ENCODE measurements at regions not wholly inside any gene's neighbourhood (a gene's known extent, or its start where the extent isn't known, plus 50 kb on each side); places are given as distances from the start of the nearest gene placed in this dataset.
A peak's percentile ranks its signal among the peaks of the same experiment; 100 is the strongest.

DNA sequence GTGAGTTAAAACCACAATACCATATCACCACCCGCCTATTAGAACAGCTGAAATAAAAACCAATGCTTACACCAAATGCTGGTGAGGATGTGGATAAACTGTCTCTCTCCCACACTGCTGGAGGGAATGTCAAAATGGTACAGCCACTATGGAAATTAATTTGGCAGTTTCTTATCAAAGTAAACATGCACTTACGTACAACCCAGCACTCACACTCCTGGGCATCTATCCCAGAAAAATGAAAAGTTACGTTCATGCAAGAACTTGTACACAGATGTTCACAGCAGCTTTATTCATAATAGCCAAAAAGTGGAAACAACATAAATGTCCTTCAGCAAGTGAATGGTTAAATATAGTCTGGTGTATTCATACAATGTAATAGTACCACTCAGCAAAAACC, 173.2 kb upstream of the MYOCD start:
- DNase-seq (ENCODE audit: missing footprints) (no peak), ATAC-seq (no peak)
- intact Hi-C loops (cut with DNase I) = loop anchor here (10.0 kb wide), 1 partner anchor 48 kb away; no protein-coding TSS in a partner anchor

DNA sequence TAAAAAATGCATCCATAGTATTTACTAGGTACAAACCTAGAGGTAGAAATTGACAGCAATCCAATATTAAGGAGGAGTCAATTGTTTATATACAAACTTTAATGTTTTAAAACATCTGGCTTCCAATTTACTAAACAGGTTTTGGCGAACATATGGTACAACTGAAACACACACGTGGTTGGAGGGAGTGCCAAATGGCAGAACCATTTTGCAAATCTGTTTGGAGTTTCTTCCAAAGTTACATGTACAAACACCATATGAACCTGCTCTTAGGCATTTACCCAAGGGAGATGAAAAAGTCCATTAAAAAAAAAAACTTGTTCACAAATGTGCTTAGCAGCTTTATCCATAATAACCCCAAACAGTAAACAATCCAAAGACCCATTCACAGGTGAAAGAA, 159.8 kb upstream of the MYOCD start:
- no peak for ATAC-seq
- no peak for DNase-seq (ENCODE audit: missing footprints)
- intact Hi-C loops (cut with DNase I) = no loop called here

DNA sequence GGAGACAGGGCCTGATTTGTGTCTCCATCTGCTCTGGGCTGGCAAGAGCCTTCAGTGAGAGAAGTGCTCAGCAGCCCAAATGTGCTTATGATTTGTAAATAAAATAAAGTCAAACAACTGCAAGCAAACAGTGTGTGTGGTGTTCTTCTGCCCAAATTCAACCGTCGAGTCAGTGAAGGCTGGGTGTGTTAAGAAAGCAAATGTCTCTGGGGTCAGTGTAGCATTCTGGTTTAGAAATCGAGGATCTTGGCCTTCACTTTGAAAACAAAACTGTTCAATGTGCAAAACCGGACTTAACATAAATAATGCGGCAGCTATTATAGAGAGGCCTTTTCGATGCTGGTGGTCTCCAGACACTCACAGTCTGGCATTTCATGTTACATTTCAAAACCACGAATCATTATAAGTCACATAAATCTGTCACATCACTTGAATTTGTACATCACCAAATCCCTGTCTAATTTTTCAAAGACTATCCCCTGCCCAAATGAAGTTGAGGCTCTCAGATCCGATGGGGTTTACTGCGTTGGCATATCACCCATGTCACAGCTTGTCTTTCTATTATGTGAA, 158.6 kb upstream of the MYOCD start:
- intact Hi-C loops (cut with DNase I) = no loop called here
- DNase-seq (ENCODE audit: missing footprints) (no peak), ATAC-seq (no peak)

DNA sequence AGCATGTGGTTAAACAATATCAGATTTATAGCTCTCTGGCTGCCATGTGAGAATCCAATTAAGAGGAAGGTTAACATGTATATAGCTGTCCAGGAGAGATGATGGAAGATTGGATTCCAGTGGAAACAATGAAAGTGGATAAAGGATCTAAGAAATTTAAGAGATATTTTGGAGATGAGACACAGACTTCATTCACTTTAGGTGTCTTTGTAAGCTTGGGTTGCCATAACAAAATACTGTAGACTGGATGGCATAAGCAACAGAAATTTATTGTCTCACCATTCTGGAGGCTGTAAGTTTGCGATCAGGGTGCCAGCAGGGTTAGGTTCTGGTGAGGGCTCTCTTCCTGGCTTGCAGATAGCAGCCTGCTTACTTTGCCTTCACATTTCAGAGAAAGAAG, 155.9 kb upstream of the MYOCD start:
- no peak for ATAC-seq
- intact Hi-C loops (cut with DNase I) = no loop called here

DNA sequence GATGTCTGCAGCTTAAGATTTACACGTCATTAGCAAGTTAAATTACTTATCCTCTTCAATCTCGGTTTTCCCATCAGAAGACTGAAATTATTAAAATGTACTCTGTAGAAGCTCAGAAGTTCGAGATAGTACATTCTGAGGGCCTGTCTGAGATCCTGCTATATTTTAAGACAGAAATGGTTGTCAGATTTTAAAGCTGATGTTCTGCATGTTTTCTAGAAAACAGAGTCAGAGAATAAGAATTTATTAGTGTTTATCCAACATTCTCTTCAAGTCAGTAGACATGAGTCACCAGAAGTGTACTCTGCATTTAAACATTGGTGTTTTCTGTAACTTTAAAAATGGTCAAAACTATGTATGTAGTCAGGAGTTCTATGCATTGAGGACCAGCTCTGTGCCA, 155.2 kb upstream of the MYOCD start:
- intact Hi-C loops (cut with DNase I) = no loop called here
- DNase-seq (ENCODE audit: missing footprints) (no peak), ATAC-seq (no peak)

More for the DNA sequence above, 155.9 kb upstream of the MYOCD start:
- DNase-seq (ENCODE audit: missing footprints) = no peak

DNA sequence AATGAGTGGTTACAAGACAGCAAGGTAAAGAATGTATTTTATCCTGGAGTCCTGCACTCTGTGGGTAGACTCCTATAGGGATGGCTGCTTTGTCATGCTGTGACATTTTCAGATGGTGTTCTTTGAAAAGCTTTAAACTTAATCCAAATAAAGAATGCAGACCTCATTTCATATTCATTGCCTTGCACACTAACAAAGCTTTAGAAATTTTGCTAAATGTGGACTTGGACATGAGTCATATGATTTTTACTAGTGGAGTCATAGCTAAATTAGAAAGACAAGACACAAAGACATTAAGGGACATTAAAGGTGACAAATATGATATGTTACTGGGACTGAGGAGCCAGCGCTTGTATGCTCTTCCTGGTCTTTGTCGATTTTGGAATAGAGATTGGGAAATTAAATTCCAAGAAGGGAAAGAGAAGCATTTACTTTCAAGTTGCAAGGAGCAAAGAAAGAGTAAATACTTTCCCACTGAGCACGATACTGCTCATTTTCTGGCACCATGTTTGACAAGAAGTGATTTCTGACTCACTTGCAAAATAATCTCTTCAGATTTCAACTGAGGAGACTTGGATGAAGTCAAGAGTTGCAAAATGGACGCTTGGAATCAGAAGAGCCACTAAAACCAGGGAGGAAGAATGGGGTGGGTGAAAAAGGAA, 152.9 kb upstream of the MYOCD start:
- no peak for ATAC-seq
- intact Hi-C loops (cut with DNase I) = no loop called here
- DNase-seq (ENCODE audit: missing footprints) = no peak

DNA sequence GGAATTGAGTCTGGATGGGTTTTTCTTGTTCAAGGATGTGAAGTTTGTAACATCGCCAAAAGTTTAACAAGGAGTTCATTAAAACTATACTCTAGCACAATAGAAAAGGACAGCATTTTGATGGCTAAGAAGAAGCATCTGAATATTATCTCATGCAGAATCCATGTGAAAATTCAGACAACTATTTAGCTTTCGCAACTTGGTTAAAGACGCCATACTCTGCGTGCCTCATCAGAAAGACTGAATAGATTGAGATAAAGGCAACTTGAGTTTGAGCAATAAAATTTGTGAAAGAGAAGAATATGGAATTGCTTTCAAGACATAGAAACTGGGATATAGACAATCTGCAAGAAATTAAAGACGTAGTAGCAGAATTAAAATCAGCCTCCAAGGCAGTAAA, 151.1 kb upstream of the MYOCD start:
- intact Hi-C loops (cut with DNase I) = no loop called here
- no peak for DNase-seq (ENCODE audit: missing footprints)
- ATAC-seq = no peak

DNA sequence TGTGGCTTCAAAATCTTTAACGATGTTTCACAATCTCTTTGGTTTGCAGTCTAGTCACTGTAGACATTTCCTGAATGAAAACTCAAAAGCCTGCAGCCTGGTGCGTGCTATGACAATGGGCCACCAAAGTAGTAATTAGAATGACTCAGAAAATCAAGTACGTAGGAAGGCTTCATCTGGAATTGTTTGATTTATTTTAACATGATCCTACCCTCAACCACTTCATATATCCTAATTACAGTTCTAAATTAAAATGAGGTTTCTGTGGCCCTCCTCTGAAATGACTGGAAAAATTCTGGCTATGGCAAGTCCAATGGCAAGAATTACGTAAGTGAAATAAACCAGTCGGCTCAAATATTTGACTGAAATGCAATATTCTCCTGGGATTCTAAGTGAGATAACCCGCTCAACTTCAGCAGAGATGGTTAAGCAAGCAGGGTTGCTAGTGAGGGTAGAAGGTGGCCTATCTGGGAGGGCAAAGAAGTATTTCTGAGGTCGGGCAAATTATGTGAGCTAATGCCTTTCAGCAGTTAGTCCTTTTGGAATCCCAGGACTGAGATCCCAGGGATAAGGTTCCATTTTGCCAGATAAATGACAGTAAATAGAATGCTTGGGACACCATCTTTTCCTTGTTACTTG, 145.6 kb upstream of the MYOCD start:
- DNase-seq (ENCODE audit: missing footprints) (no peak), ATAC-seq (no peak)
- intact Hi-C loops (cut with DNase I) = no loop called here

DNA sequence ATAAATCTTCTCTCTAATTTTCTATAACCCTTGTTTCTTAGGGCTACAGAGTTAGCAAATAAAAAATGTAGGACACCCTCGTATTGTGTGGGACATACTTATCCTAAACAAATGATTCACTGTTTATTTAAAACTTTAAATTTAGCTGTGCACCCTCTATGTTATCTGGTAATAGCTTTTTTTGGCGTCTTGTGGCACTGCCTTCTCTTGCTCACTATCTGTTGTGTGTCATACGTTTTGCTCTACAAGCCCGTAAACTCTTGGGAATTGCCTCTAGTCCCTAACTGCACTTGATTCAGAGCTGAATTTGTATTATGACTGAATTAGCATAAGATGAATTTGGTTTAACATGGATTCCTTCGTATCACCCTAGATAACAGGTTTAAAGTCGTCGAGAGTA, 144.3 kb upstream of the MYOCD start:
- intact Hi-C loops (cut with DNase I) = no loop called here
- DNase-seq (ENCODE audit: missing footprints) = no peak
- ATAC-seq = no peak

DNA sequence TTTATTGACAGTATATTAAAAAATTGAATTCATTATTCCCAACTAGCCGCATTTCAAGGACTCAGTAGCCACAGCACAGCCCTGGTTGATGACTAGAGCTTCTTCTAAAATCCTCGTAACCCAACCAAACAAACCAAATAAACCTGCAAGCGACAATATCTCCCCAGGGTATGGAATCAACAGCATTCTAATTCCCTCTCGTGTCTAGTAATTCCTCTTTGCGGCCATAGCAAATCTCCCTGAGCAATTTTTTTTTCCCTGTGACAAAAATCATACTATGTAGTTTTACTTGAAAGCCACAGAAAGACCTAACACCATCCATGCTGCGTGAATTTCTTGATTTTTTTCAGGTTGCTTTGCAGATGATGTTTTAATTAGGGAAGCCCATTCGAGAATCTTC, 143.4 kb upstream of the MYOCD start:
- no peak for DNase-seq (ENCODE audit: missing footprints)
- ATAC-seq = no peak
- intact Hi-C loops (cut with DNase I) = no loop called here

DNA sequence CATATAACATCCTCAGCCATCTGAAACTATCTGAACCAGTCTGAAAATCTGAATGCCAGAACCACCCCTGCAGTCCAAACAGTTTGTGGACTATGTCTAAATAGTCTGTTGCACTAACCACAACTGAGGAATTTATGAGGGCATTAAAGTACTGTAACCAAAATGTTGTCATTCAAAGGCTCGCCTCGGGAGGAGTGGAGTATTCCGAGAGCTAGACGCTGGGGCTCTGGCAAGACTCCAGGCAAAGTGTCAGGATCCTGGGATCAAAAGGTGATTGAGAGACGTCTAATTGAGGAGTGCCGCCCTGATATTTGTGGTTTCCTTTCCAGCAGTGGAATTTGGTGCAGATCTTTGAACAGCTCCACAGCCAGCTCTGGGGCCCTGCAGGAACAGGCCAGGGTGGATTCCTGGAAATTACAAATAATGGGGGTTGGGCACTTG, 142.9 kb upstream of the MYOCD start:
- intact Hi-C loops (cut with DNase I) = no loop called here
- ATAC-seq (no peak), DNase-seq (ENCODE audit: missing footprints) (no peak)

DNA sequence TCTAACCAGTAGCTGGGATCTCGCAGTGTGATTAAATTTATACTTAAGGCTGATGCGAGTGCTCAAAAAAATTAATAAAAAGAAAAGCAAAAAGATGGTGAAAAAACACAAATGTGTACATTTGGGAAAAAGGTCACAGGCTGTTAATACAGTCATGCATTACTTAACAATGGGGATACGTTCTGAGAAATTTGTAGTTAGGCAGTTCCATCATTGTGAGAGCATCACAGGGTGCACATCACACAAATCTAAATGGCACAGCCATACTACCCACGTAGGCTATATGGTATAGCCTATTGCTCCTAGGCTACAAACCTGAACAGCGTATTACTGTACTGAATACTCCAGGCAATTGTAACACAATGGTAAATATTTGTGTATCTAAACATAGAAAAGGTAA, 142.4 kb upstream of the MYOCD start:
- ATAC-seq = no peak
- DNase-seq (ENCODE audit: missing footprints) = no peak
- intact Hi-C loops (cut with DNase I) = no loop called here

DNA sequence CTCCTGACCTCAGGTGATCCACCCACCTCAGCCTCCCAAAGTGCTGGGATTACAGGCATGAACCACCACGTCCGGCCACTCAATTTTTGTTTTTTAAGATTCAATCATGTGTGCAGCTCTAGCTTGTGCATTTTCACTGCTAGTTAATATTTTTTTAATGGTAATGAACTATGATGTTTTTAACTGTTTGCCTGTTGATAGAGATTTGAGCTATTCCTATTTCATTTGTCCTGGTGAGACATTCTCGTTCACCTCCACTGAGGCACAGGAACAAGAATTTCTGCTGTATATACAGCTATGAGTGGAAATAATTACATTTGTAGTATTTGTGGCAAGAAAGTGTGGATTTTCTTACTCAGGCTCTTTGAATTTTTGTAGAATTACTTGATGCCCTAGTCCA, 137.7 kb upstream of the MYOCD start:
- DNase-seq (ENCODE audit: missing footprints) (no peak), ATAC-seq (no peak)
- intact Hi-C loops (cut with DNase I) = no loop called here

DNA sequence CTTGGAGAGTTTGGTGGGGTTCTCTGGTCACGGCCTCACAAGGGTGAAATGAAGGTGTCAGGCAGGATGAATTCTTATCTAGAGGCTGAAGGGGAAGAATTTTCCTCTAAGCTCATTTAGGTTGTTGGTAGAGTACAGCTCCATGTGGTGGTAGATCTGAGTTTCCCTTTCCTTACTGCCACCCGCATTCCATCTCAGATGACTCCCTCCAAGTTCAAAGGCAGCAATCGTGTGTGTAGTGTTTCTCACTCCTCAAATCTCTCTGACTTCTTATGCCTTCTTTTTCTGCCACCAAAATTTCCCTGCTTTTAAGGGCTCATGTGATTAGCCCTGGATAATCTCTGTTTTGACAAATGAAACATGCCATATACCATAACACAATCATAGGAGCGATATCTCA, 135.5 kb upstream of the MYOCD start:
- intact Hi-C loops (cut with DNase I) = no loop called here
- no peak for DNase-seq (ENCODE audit: missing footprints)
- ATAC-seq = no peak

DNA sequence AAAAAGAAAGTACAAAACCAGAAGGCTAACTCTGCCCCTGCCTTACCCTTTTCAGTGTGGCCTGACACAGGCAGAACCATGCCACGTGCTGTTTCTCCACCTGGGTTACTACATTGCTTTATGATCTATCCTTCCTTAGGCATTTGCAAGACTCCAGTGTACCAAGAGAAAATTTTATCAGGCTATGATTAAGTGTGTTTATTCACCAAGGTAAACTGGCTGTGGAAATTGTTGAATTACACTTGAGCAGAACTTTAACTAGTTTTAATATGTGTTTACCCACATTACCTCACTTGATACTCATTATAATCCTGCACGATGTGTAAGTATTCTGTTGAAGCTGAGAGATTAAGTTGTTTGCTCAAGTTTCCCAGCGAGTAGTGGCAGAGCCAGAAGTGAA, 129.7 kb upstream of the MYOCD start:
- ATAC-seq (no peak), DNase-seq (ENCODE audit: missing footprints) (no peak)
- intact Hi-C loops (cut with DNase I) = no loop called here

DNA sequence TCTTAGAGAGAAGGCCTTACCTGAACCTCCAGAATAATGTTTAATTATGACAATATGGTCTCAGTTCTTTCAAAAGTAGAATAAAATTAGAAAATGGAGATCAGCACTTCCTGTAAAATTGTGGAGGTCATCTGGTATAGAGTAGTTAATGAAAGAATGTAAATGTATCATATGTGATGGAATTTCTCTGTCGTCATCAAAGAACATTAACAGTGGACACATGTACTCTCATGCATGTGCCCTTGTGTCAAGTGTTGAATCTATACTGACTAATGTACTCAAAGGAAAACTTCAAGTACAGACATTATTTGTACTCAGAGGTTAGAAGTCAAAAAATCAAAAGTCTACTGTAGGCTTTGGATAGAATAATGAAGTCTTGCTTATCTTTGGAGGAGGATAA, 129.2 kb upstream of the MYOCD start:
- DNase-seq (ENCODE audit: missing footprints) (no peak), ATAC-seq (no peak)
- intact Hi-C loops (cut with DNase I) = no loop called here

DNA sequence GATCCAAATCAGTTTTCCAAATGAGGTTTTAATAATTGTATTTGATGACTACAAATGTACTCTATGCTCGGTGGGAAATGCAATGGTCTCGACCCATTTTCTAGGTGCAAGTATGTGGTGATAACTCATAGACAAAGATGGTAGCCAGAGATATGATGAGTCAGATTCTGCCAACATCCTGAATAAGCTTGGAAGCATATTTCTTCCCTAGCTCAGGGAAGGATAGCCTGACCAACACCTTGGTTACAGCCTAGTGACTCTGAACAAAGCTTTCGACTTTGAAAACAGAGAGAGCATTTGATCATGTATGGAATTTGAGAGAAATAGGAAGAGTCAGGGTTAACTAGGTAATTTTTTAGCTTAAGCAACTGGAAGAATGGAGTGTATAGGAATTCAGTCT, 128.3 kb upstream of the MYOCD start:
- ATAC-seq = no peak
- intact Hi-C loops (cut with DNase I) = no loop called here
- DNase-seq (ENCODE audit: missing footprints) = no peak

DNA sequence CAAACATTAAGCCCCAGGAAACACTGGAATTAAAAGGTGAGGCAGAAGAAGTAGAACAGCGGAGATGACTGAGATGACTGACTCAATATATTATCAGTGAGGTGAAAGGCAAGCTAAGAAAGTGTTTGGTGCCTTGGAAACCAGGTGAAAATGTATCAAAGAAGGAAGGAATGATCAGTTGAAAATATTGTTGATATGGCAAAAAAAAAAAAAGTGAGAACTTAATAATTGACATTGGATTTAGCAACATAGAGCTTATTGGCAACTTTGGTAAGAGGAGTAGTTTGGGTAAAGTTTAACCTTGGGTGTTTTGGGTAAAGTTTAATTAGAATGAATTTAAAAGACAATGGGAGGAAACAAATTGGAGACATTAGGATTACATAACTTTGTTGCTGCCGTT, 127.7 kb upstream of the MYOCD start:
- ATAC-seq (no peak), DNase-seq (ENCODE audit: missing footprints) (no peak)
- intact Hi-C loops (cut with DNase I) = no loop called here

DNA sequence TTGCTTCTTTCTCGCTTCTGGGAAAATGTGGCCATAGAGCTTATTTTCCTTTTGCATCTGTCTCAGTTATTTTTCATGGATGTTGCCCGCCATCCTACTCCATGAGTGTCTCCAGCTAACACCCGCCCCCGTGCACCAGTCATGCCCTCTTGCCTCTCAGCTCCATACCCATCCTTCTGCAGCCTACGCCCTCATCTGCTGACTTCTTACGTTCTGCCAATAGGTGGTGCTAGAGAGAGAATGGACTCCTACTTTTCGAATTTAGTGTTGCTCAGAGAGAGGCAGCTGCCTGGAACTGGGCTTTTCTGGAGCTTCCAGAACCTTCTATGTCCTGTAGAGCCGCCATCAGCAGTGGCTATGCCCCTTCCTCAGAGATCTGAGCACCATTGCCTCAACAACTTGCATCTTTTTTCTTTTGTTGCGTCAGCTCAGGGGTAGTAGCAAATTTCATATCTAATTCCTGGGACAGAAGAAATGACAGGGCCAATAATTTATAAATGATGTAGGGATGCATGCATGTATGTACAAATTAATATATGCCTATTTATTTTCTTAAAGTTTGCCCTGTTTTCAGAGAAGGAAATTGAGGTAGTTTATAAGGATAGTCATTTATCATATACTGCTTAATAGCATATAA, 119.7 kb upstream of the MYOCD start:
- ATAC-seq (peak; percentile 80), DNase-seq (ENCODE audit: missing footprints) (no peak)
- intact Hi-C loops (cut with DNase I) = loop anchor here (2.0 to 10.0 kb wide), 4 partner anchors 121 to 459 kb away; no protein-coding TSS in a partner anchor

DNA sequence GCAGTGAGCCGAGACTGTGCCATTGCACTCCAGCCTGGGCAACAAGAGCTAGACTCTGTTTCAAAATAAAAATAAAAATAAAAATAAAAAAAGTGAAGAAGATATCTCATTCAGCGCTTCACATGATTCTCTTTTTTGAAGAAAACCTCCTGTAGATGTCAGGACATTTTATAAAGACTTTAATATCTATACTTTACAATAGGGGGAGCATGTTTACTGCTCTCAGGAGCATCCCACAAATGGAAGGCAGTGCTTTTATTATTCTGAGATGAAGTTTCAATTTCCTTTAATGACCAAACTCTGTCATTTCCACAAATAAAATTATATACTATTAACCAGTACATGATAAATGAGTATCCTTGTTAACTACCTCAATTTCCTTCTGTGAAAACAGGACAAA, 118.7 kb upstream of the MYOCD start:
- DNase-seq (ENCODE audit: missing footprints) = no peak
- no peak for ATAC-seq

More for the DNA sequence above, 118.7 kb upstream of the MYOCD start:
- intact Hi-C loops (cut with DNase I) = loop anchor here (2.0 to 10.0 kb wide), 4 partner anchors 120 to 458 kb away; no protein-coding TSS in a partner anchor

All from Right ventricle myocardium inferior (tissue), 1 donor.